GM18861 (cell line): ENCODE measurements at regions not wholly inside any gene's neighbourhood (a gene's known extent, or its start where the extent isn't known, plus 50 kb on each side); places are given as distances from the start of the nearest gene placed in this dataset.

Experiments used
- ATAC-seq: cut with Tn5 transposase; IDR thresholded peaks from one replicate; pipeline ENCODE4 v1.9.1; 2021; ENCODE audit not compliant: unreplicated experiment

- no peak for ATAC-seq
Measured at GRCh38 chr2:60106836-60107529, 446.5 kb downstream of the BCL11A start.

- ATAC-seq = no peak
Measured at GRCh38 chr2:60105906-60106305, 447.5 kb downstream of the BCL11A start.

- ATAC-seq = no peak
Measured at GRCh38 chr2:60104514-60105505, 448.6 kb downstream of the BCL11A start.

GRCh38 chr2:60100034-60100433 is 453.4 kb downstream of the BCL11A start:
- ATAC-seq = no peak

- no peak for ATAC-seq
Measured at GRCh38 chr2:60098996-60099395, 454.5 kb downstream of the BCL11A start.

- no peak for ATAC-seq
Measured at GRCh38 chr2:60097298-60097697, 456.2 kb downstream of the BCL11A start.

GRCh38 chr2:60096556-60096955 is 456.9 kb downstream of the BCL11A start:
- no peak for ATAC-seq

- no peak for ATAC-seq
Measured at GRCh38 chr2:60095903-60096302, 457.6 kb downstream of the BCL11A start.

- ATAC-seq = no peak
Measured at GRCh38 chr2:60095202-60095815, 458.1 kb downstream of the BCL11A start.

GRCh38 chr2:60094450-60094929 is 459.0 kb downstream of the BCL11A start:
- no peak for ATAC-seq

- ATAC-seq = no peak
Measured at GRCh38 chr2:60092781-60093180, 460.7 kb downstream of the BCL11A start.

GRCh38 chr2:60091894-60092293 is 461.6 kb downstream of the BCL11A start:
- ATAC-seq = no peak

- ATAC-seq = no peak
Measured at GRCh38 chr2:60091266-60091665, 462.2 kb downstream of the BCL11A start.

- ATAC-seq = no peak
Measured at GRCh38 chr2:60079562-60079961, 473.9 kb downstream of the BCL11A start.

- no peak for ATAC-seq
Measured at GRCh38 chr2:60075048-60075447, 478.4 kb downstream of the BCL11A start.

- no peak for ATAC-seq
Measured at GRCh38 chr2:60073201-60073600, 480.3 kb downstream of the BCL11A start.

GRCh38 chr2:60072609-60073008 is 480.8 kb downstream of the BCL11A start:
- no peak for ATAC-seq

GRCh38 chr2:60071490-60071831 is 482.0 kb downstream of the BCL11A start:
- ATAC-seq = no peak

GRCh38 chr2:60070736-60071489 is 482.5 kb downstream of the BCL11A start:
- no peak for ATAC-seq

GRCh38 chr2:60070196-60070595 is 483.3 kb downstream of the BCL11A start:
- no peak for ATAC-seq

- ATAC-seq = no peak
Measured at GRCh38 chr2:60068755-60069154, 484.7 kb downstream of the BCL11A start.
